ENCODE measurements at regions not wholly inside any gene's neighbourhood (a gene's known extent, or its start where the extent isn't known, plus 50 kb on each side); places are given as distances from the start of the nearest gene placed in this dataset.

DNA sequence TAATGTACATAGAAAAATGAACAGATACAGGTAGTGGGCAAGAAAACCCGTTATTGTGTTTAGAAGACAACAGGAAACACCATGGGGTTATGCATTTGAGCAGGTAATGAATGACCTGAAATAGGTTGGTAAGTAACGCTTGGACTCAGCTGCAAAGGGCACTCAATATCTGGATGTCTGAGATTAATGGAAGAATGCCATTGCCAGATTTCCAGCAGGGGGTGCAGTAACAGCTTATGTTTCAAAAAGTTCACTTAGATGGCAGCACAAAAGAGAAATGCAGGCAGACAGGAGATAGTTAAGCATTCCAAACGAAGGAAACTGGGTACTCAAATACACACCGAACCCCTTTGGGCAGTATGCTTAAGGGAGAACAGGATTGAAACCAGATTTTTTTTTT, 285.5 kb upstream of the VLDLR start:
- H2AFZ ChIP-seq, result no peak overlapping the region
- no peaks in the 10 kb centered on the region for H3K36me3 Mint-ChIP-seq (ENCODE audit: low read depth)
- H3K4me2 ChIP-seq, result no peak overlapping the region
- H3K27me3 ChIP-seq (ENCODE audit: insufficient read depth), result no peaks in the 10 kb centered on the region
- no peaks in the 10 kb centered on the region for H3F3A ChIP-seq (replicated peaks; ENCODE audit: low read depth)
- ATAC-seq, result no peak
- no peak overlapping the region for H3K4me3 ChIP-seq
- H3K4me3 Mint-ChIP-seq, result no peak overlapping the region
- H3K27me3 Mint-ChIP-seq (ENCODE audit: insufficient read depth, low read depth, poor library complexity), result peaks cover 1% of the 10 kb centered on the region
- H3K4me1 Mint-ChIP-seq, result no peaks in the 10 kb centered on the region
- H3K9me2 ChIP-seq (ENCODE audit: insufficient read depth), result peaks cover 27% of the 10 kb centered on the region
- H3K27ac Mint-ChIP-seq, result no peak overlapping the region
- no peak for DNase-seq (ENCODE audit: low spot score)
- no peaks in the 10 kb centered on the region for H3K4me1 ChIP-seq (ENCODE audit: insufficient read depth)
- no peak overlapping the region for H3K27ac ChIP-seq (ENCODE audit: low read depth)
- no peaks in the 10 kb centered on the region for H3K9me3 Mint-ChIP-seq
- H3K36me3 ChIP-seq (ENCODE audit: insufficient read depth), result no peaks in the 10 kb centered on the region
- H3K79me2 ChIP-seq (replicated peaks; ENCODE audit: insufficient read depth), result no peaks in the 10 kb centered on the region
- H4K20me1 ChIP-seq (replicated peaks; ENCODE audit: insufficient read depth), result no peaks in the 10 kb centered on the region
- TF ChIP-seq CTCF (conservative IDR thresholded peaks at IDR 0.05; ENCODE audit: low read depth in 2 of 2), result peak; percentile 22 to 39; a peak in 1 of 4 replicates
- TF ChIP-seq ZNF114 (CRISPR knock-in tag; IDR thresholded peaks at IDR 0.05), result no peak

GRCh38 chr9:2337131-2337530, 284.5 kb upstream of the VLDLR start:
- Histone ChIP-seq H3K36me3 (ENCODE audit: insufficient read depth) (no peaks in the 10 kb centered on the region), H3K4me2 (no peak overlapping the region), H2AFZ (0 out of 2 replicates have a peak overlapping the region, but pooled peaks have one; percentile 70), H3K79me2 (replicated peaks; ENCODE audit: insufficient read depth) (no peaks in the 10 kb centered on the region), H3K27me3 (ENCODE audit: insufficient read depth) (no peaks in the 10 kb centered on the region), H3K4me3 (no peak overlapping the region), H3F3A (replicated peaks; ENCODE audit: low read depth) (no peaks in the 10 kb centered on the region), H3K4me1 (ENCODE audit: insufficient read depth) (no peaks in the 10 kb centered on the region), H3K27ac (ENCODE audit: low read depth) (no peak overlapping the region), H3K9me2 (ENCODE audit: insufficient read depth) (peaks cover 28% of the 10 kb centered on the region), H4K20me1 (replicated peaks; ENCODE audit: insufficient read depth) (no peaks in the 10 kb centered on the region)
- TF ChIP-seq EZH2 (IDR thresholded peaks at IDR 0.05; ENCODE audit: low read depth, unreplicated experiment), result no peak
- Mint-ChIP-seq H3K9me3 (no peaks in the 10 kb centered on the region), H3K27me3 (ENCODE audit: insufficient read depth, low read depth, poor library complexity) (peaks cover 1% of the 10 kb centered on the region), H3K36me3 (ENCODE audit: low read depth) (no peaks in the 10 kb centered on the region), H3K27ac (no peak overlapping the region), H3K4me1 (no peaks in the 10 kb centered on the region), H3K4me3 (no peak overlapping the region)
- ATAC-seq (no peak), DNase-seq (ENCODE audit: low spot score) (no peak)

DNA sequence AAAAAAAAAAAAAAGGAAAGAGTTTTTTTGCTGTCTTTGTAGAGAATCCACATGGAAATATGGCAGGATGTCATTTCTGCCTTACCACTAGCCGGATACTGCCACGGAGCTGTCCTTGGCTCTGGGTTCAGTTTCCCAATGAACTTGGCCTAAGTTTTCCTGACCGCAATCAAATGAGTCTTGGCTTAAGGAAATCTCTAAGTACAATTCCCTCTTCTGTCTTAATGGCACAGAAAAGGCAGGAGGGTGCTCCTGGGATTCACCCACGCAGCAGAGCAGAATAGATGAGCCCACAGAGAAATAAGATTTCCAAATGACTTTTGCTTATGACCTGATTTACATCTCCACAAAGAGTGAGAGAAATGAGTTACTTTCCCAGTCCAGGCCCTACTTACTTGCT, 284.0 kb upstream of the VLDLR start:
- Histone ChIP-seq H3K79me2 (replicated peaks; ENCODE audit: insufficient read depth) (no peaks in the 10 kb centered on the region), H3K9me2 (ENCODE audit: insufficient read depth) (peaks cover 33% of the 10 kb centered on the region), H3F3A (replicated peaks; ENCODE audit: low read depth) (no peaks in the 10 kb centered on the region), H3K27ac (ENCODE audit: low read depth) (no peak overlapping the region), H3K4me2 (no peak overlapping the region), H3K27me3 (ENCODE audit: insufficient read depth) (no peaks in the 10 kb centered on the region), H3K36me3 (ENCODE audit: insufficient read depth) (no peaks in the 10 kb centered on the region), H2AFZ (peak overlapping the region; percentile 70; the same call in 1 of the 2 replicates), H3K4me1 (ENCODE audit: insufficient read depth) (no peaks in the 10 kb centered on the region), H4K20me1 (replicated peaks; ENCODE audit: insufficient read depth) (no peaks in the 10 kb centered on the region), H3K4me3 (no peak overlapping the region)
- Mint-ChIP-seq H3K4me1 (no peaks in the 10 kb centered on the region), H3K27me3 (ENCODE audit: insufficient read depth, low read depth, poor library complexity) (peaks cover 1% of the 10 kb centered on the region), H3K9me3 (no peaks in the 10 kb centered on the region), H3K4me3 (no peak overlapping the region), H3K27ac (no peak overlapping the region), H3K36me3 (ENCODE audit: low read depth) (no peaks in the 10 kb centered on the region)
- ATAC-seq (no peak), DNase-seq (ENCODE audit: low spot score) (no peak)
- TF ChIP-seq EZH2phosphoT487 (IDR thresholded peaks at IDR 0.05; ENCODE audit: unreplicated experiment) (no peak), ZNF462 (CRISPR knock-in tag; IDR thresholded peaks at IDR 0.05) (no peak), ZNF114 (CRISPR knock-in tag; IDR thresholded peaks at IDR 0.05) (no peak), CREB1 (CRISPR knock-in tag; IDR thresholded peaks at IDR 0.05; ENCODE audit: low read depth) (no peak), NANOG (IDR thresholded peaks at IDR 0.05; ENCODE audit: borderline replicate concordance) (no peak), JUNB (IDR thresholded peaks at IDR 0.05; ENCODE audit: unreplicated experiment) (no peak), STAT1 (IDR thresholded peaks at IDR 0.05; ENCODE audit: unreplicated experiment) (no peak)
